ENCODE measurements at regions not wholly inside any gene's neighbourhood (a gene's known extent, or its start where the extent isn't known, plus 50 kb on each side); places are given as distances from the start of the nearest gene placed in this dataset.
"Not testable (repeated sequence)": the region's sequence is repeated elsewhere in the genome, so short reads cannot be mapped to it uniquely, and the experiment has no call there.

GRCh38 chr11:41720761-41721160 lies 261.3 kb upstream of the LRRC4C start:
- no peak overlapping the region for H2AFZ ChIP-seq (ENCODE audit: low read depth, low read length)

DNA sequence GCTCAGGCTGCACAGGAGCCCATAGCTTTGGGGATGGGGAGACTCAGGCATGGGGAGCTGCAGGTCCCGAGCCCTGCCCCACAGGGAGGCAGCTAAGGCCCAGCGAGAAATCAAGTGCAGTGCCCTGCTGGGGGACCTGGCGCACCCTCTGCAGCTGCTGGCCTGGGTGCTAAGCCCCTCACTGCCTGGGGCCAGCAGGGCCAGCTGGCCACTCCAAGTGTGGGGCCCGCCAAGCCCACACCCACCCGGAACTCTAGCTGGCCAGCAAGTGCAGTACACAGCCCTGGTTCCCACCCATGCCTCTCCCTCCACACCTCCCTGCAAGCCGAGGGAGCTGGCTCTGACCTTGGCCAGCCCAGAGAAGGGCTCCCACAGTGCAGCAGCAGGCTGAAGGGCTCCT lies 268.7 kb upstream of the LRRC4C start:
- H4K91ac ChIP-seq (ENCODE audit: low read length); H3K4me3 ChIP-seq (ENCODE audit: insufficient read depth in 1 of 2, low read depth in 1 of 2, low read length in 2 of 2); H3K36me3 ChIP-seq (ENCODE audit: control insufficient read depth in 1 of 2, insufficient read depth in 2 of 2, low read depth in 1 of 2, low read length in 2 of 2); H2AFZ ChIP-seq (ENCODE audit: low read depth, low read length); H3K14ac ChIP-seq (ENCODE audit: low read length in 2 of 2); H3K9ac ChIP-seq (ENCODE audit: low read length); DNase-seq; H2BK15ac ChIP-seq (ENCODE audit: low read depth, poor library complexity, severe bottlenecking); H2AK5ac ChIP-seq (ENCODE audit: low read length, severe bottlenecking); H3K79me1 ChIP-seq (replicated peaks; ENCODE audit: low read length, poor library complexity, severe bottlenecking); H3K23ac ChIP-seq (ENCODE audit: low read length in 2 of 2); H3K4me2 ChIP-seq (ENCODE audit: low read length, poor library complexity, severe bottlenecking); H3K18ac ChIP-seq (ENCODE audit: low read depth in 1 of 2, low read length in 2 of 2); H3K27me3 ChIP-seq (ENCODE audit: control insufficient read depth in 1 of 2, insufficient read depth in 1 of 2, low read length in 2 of 2); H2BK120ac ChIP-seq (ENCODE audit: low read depth, low read length); H3K27ac ChIP-seq (ENCODE audit: low read length, poor library complexity, severe bottlenecking); H3K4me1 ChIP-seq (ENCODE audit: control insufficient read depth, insufficient read depth, low read depth, low read length); H3K4ac ChIP-seq (ENCODE audit: low read depth in 1 of 2, low read length in 2 of 2); H2BK5ac ChIP-seq (ENCODE audit: low read depth, low read length, poor library complexity, severe bottlenecking); H4K8ac ChIP-seq (ENCODE audit: low read length); H2BK12ac ChIP-seq (ENCODE audit: low read length in 2 of 2): not testable (repeated sequence)
- peaks cover 15% of the 10 kb centered on the region for H3K9me3 ChIP-seq (ENCODE audit: control insufficient read depth, low read length)
- WGBS = 90% methylated on average over 6 of the region's 6 CpGs

More at GRCh38 chr11:41720761-41721160, 261.3 kb upstream of the LRRC4C start:
- 64% methylated on average over 2 of the region's 2 CpGs for WGBS
- no peaks in the 10 kb centered on the region for H3K79me1 ChIP-seq (replicated peaks; ENCODE audit: low read length, poor library complexity, severe bottlenecking)
- no peak overlapping the region for H2BK15ac ChIP-seq (ENCODE audit: low read depth, poor library complexity, severe bottlenecking)
- no peak overlapping the region for H3K23ac ChIP-seq (ENCODE audit: low read length in 2 of 2)
- no peak overlapping the region for H3K14ac ChIP-seq (ENCODE audit: low read length in 2 of 2)
- H3K4me3 ChIP-seq (ENCODE audit: insufficient read depth in 1 of 2, low read depth in 1 of 2, low read length in 2 of 2) = no peak overlapping the region
- no peak overlapping the region for H4K8ac ChIP-seq (ENCODE audit: low read length)
- no peak for DNase-seq
- H4K91ac ChIP-seq (ENCODE audit: low read length) = no peak overlapping the region
- no peak overlapping the region for H3K4ac ChIP-seq (ENCODE audit: low read depth in 1 of 2, low read length in 2 of 2)
- H2BK12ac ChIP-seq (ENCODE audit: low read length in 2 of 2) = no peak overlapping the region
- no peak overlapping the region for H3K18ac ChIP-seq (ENCODE audit: low read depth in 1 of 2, low read length in 2 of 2)
- H2BK120ac ChIP-seq (ENCODE audit: low read depth, low read length) = no peak overlapping the region
- H3K4me2 ChIP-seq (ENCODE audit: low read length, poor library complexity, severe bottlenecking) = no peak overlapping the region
- no peak overlapping the region for H3K27ac ChIP-seq (ENCODE audit: low read length, poor library complexity, severe bottlenecking)
- H2BK5ac ChIP-seq (ENCODE audit: low read depth, low read length, poor library complexity, severe bottlenecking) = no peak overlapping the region
- H2AK5ac ChIP-seq (ENCODE audit: low read length, severe bottlenecking) = no peak overlapping the region
- no peaks in the 10 kb centered on the region for H3K27me3 ChIP-seq (ENCODE audit: control insufficient read depth in 1 of 2, insufficient read depth in 1 of 2, low read length in 2 of 2)
- no peaks in the 10 kb centered on the region for H3K36me3 ChIP-seq (ENCODE audit: control insufficient read depth in 1 of 2, insufficient read depth in 2 of 2, low read depth in 1 of 2, low read length in 2 of 2)
- H3K4me1 ChIP-seq (ENCODE audit: control insufficient read depth, insufficient read depth, low read depth, low read length) = no peaks in the 10 kb centered on the region
- H3K9ac ChIP-seq (ENCODE audit: low read length) = no peak overlapping the region
- no peaks in the 10 kb centered on the region for H3K9me3 ChIP-seq (ENCODE audit: control insufficient read depth, low read length)

GRCh38 chr11:41775296-41775695 lies 315.8 kb upstream of the LRRC4C start:
- Histone ChIP-seq H4K91ac (ENCODE audit: low read length) (no peak overlapping the region), H4K8ac (ENCODE audit: low read length) (no peak overlapping the region), H3K4ac (ENCODE audit: low read depth in 1 of 2, low read length in 2 of 2) (no peak overlapping the region), H2BK120ac (ENCODE audit: low read depth, low read length) (no peak overlapping the region), H3K9me3 (ENCODE audit: control insufficient read depth, low read length) (peaks cover 23% of the 10 kb centered on the region), H2BK12ac (ENCODE audit: low read length in 2 of 2) (no peak overlapping the region), H3K18ac (ENCODE audit: low read depth in 1 of 2, low read length in 2 of 2) (no peak overlapping the region), H3K14ac (ENCODE audit: low read length in 2 of 2) (no peak overlapping the region), H3K4me2 (ENCODE audit: low read length, poor library complexity, severe bottlenecking) (no peak overlapping the region), H3K4me3 (ENCODE audit: insufficient read depth in 1 of 2, low read depth in 1 of 2, low read length in 2 of 2) (no peak overlapping the region), H3K27ac (ENCODE audit: low read length, poor library complexity, severe bottlenecking) (no peak overlapping the region), H2AFZ (ENCODE audit: low read depth, low read length) (no peak overlapping the region), H2AK5ac (ENCODE audit: low read length, severe bottlenecking) (no peak overlapping the region), H2BK5ac (ENCODE audit: low read depth, low read length, poor library complexity, severe bottlenecking) (no peak overlapping the region), H3K79me1 (replicated peaks; ENCODE audit: low read length, poor library complexity, severe bottlenecking) (no peaks in the 10 kb centered on the region), H3K9ac (ENCODE audit: low read length) (no peak overlapping the region), H3K4me1 (ENCODE audit: control insufficient read depth, insufficient read depth, low read depth, low read length) (no peaks in the 10 kb centered on the region), H3K27me3 (ENCODE audit: control insufficient read depth in 1 of 2, insufficient read depth in 1 of 2, low read length in 2 of 2) (no peaks in the 10 kb centered on the region), H3K23ac (ENCODE audit: low read length in 2 of 2) (no peak overlapping the region), H3K36me3 (ENCODE audit: control insufficient read depth in 1 of 2, insufficient read depth in 2 of 2, low read depth in 1 of 2, low read length in 2 of 2) (no peaks in the 10 kb centered on the region), H2BK15ac (ENCODE audit: low read depth, poor library complexity, severe bottlenecking) (no peak overlapping the region)
- DNase-seq = no peak
- WGBS = no CpG with 5 or more reads among the region's 1 CpG

DNA sequence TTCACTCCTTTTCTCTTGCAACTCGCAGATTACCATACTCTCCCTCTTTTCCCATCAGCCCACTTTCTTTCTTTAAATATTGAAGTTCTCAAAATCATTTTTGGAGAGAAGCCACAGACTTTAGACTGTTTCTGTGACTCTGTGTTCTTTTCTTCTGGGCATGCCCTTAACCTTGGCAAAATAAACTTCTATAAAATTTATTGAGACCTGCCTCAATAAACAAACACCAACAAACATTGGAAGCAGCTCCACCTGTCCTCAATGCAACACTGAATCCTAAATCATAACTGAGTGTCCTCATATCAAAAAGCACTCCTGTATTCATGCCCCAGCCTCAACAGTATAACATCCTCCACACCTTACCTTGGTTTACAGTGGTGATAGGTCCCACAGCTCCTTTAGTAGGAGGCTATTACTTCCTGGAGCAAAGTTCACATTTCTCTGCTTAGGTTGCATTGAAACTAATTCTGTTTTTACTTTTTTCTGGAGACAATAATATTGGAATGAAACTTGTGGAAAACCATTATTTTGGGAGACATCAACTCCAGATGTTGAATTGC lies 320.0 kb upstream of the LRRC4C start:
- 64% methylated on average over 1 of the region's 1 CpG for WGBS
- Histone ChIP-seq H4K8ac (ENCODE audit: low read length) (no peak overlapping the region), H3K4me3 (ENCODE audit: insufficient read depth in 1 of 2, low read depth in 1 of 2, low read length in 2 of 2) (no peak overlapping the region), H2BK12ac (ENCODE audit: low read length in 2 of 2) (no peak overlapping the region), H3K4me2 (ENCODE audit: low read length, poor library complexity, severe bottlenecking) (no peak overlapping the region), H3K9ac (ENCODE audit: low read length) (no peak overlapping the region), H3K23ac (ENCODE audit: low read length in 2 of 2) (no peak overlapping the region), H3K36me3 (ENCODE audit: control insufficient read depth in 1 of 2, insufficient read depth in 2 of 2, low read depth in 1 of 2, low read length in 2 of 2) (no peaks in the 10 kb centered on the region), H2AK5ac (ENCODE audit: low read length, severe bottlenecking) (no peak overlapping the region), H3K14ac (ENCODE audit: low read length in 2 of 2) (no peak overlapping the region), H3K27me3 (ENCODE audit: control insufficient read depth in 1 of 2, insufficient read depth in 1 of 2, low read length in 2 of 2) (no peaks in the 10 kb centered on the region), H3K4ac (ENCODE audit: low read depth in 1 of 2, low read length in 2 of 2) (no peak overlapping the region), H3K4me1 (ENCODE audit: control insufficient read depth, insufficient read depth, low read depth, low read length) (no peaks in the 10 kb centered on the region), H3K27ac (ENCODE audit: low read length, poor library complexity, severe bottlenecking) (no peak overlapping the region), H3K18ac (ENCODE audit: low read depth in 1 of 2, low read length in 2 of 2) (no peak overlapping the region), H2BK120ac (ENCODE audit: low read depth, low read length) (no peak overlapping the region), H3K9me3 (ENCODE audit: control insufficient read depth, low read length) (peaks cover 6% of the 10 kb centered on the region), H2BK5ac (ENCODE audit: low read depth, low read length, poor library complexity, severe bottlenecking) (no peak overlapping the region), H3K79me1 (replicated peaks; ENCODE audit: low read length, poor library complexity, severe bottlenecking) (no peaks in the 10 kb centered on the region), H4K91ac (ENCODE audit: low read length) (no peak overlapping the region), H2AFZ (ENCODE audit: low read depth, low read length) (no peak overlapping the region), H2BK15ac (ENCODE audit: low read depth, poor library complexity, severe bottlenecking) (no peak overlapping the region)
- no peak for DNase-seq

Data from mesenchymal stem cell (in vitro differentiated cells and primary cell).